ENCODE measurements at regions not wholly inside any gene's neighbourhood (a gene's known extent, or its start where the extent isn't known, plus 50 kb on each side); places are given as distances from the start of the nearest gene placed in this dataset.
"Not testable (repeated sequence)": the region's sequence is repeated elsewhere in the genome, so short reads cannot be mapped to it uniquely, and the experiment has no call there.

DNA sequence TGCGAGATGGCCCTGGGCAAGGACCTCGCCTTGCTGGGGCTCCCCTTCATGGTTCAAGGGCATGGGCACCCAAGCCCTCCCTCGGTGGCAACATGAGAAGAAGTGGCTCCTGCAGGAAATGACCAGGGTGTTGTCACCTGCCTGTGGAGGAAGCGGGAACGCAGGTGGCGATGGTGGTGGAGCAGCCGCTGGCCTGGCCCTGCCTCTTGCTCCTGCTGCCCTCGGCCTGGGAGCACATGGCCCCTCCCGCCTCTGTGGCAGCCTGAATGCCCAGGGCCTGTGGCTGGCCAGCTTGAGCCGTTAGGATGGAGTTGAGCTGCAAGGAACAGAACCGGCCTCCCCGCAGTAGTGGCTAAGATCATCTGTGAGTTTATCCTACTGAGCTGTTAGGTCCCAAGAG, 204.0 kb downstream of the CCT8L2 start:
- TF ChIP-seq, protein P1, sequence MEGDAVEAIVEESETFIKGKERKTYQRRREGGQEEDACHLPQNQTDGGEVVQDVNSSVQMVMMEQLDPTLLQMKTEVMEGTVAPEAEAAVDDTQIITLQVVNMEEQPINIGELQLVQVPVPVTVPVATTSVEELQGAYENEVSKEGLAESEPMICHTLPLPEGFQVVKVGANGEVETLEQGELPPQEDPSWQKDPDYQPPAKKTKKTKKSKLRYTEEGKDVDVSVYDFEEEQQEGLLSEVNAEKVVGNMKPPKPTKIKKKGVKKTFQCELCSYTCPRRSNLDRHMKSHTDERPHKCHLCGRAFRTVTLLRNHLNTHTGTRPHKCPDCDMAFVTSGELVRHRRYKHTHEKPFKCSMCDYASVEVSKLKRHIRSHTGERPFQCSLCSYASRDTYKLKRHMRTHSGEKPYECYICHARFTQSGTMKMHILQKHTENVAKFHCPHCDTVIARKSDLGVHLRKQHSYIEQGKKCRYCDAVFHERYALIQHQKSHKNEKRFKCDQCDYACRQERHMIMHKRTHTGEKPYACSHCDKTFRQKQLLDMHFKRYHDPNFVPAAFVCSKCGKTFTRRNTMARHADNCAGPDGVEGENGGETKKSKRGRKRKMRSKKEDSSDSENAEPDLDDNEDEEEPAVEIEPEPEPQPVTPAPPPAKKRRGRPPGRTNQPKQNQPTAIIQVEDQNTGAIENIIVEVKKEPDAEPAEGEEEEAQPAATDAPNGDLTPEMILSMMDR (IDR thresholded peaks at IDR 0.05), result not testable (repeated sequence)
- not testable (repeated sequence) for TF ChIP-seq EZH2 (IDR thresholded peaks at IDR 0.05)
